Activated CD4-positive, alpha-beta memory T cell treated with anti-CD3 and anti-CD28 coated beads, Interleukin-2, amount 10 ng/mL, durations not matched to agents 7 days and 5 days (primary cell): ENCODE measurements at regions not wholly inside any gene's neighbourhood (a gene's known extent, or its start where the extent isn't known, plus 50 kb on each side); places are given as distances from the start of the nearest gene placed in this dataset.

Experiments used
- CTCF ChIA-PET: fragments of 350-600 bp; sonication (Branson Sonifier 250); formaldehyde crosslinking; loops from one replicate; lab custom pipeline; 2021; ENCODE audit warnings: antibody characterized with exemption, inconsistent platforms; lab: Charles Lee
- POLR2A ChIA-PET: fragments of 350-600 bp; sonication (Branson Sonifier 250); formaldehyde crosslinking; loops from one replicate; lab custom pipeline; 2021; ENCODE audit warnings: antibody characterized with exemption; lab: Charles Lee
- DNase-seq: peaks from one replicate; pipeline ENCODE4 v3.0.0-alpha.2; 2020
- H3K27ac Mint-ChIP-seq: one replicate; pipeline ENCODE4 v1.8.0; 2021; ENCODE audit warnings: mild to moderate bottlenecking, mixed read lengths
- H3K27me3 Mint-ChIP-seq: one replicate; pipeline ENCODE4 v1.8.0; 2021; ENCODE audit warnings: mixed read lengths
- H3K36me3 Mint-ChIP-seq: one replicate; pipeline ENCODE4 v1.8.0; 2021; ENCODE audit warnings: low read depth, mixed read lengths
- H3K4me1 Mint-ChIP-seq: one replicate; pipeline ENCODE4 v1.8.0; 2021; ENCODE audit warnings: mixed read lengths
- H3K4me3 Mint-ChIP-seq: one replicate; pipeline ENCODE4 v1.8.0; 2021; ENCODE audit warnings: mild to moderate bottlenecking, mixed read lengths
- H3K9me3 Mint-ChIP-seq: one replicate; pipeline ENCODE4 v1.8.0; 2021; ENCODE audit warnings: mixed read lengths

- Mint-ChIP-seq H3K36me3 (no peaks in the 10 kb centered on the region), H3K4me3 (no peak overlapping the region), H3K27me3 (peaks cover 16% of the 10 kb centered on the region), H3K27ac (no peak overlapping the region), H3K4me1 (no peaks in the 10 kb centered on the region), H3K9me3 (no peaks in the 10 kb centered on the region)
- DNase-seq, result no peak
- ChIA-PET POLR2A (no interaction called here), CTCF (interaction anchor here (1.0 to 3.9 kb wide), 18 partner anchors 9 to 825 kb away, joined by 3 to 47 read pairs (median 5); partner anchors contain the start of gene LMO4)
These were observed 624.4 kb downstream of the LMO4 start for GRCh38 chr1:87953121-87953520.

GRCh38 chr1:87953732-87954344 lies 625.2 kb downstream of the LMO4 start:
- Mint-ChIP-seq H3K9me3 (no peaks in the 10 kb centered on the region), H3K4me1 (no peaks in the 10 kb centered on the region), H3K27me3 (peaks cover 15% of the 10 kb centered on the region), H3K4me3 (no peak overlapping the region), H3K27ac (no peak overlapping the region), H3K36me3 (no peaks in the 10 kb centered on the region)
- POLR2A ChIA-PET, result interaction anchor here (0.7 kb wide), 1 partner anchor 626 kb away, joined by 3 read pairs; no protein-coding TSS in a partner anchor
- CTCF ChIA-PET, result interaction anchor here (0.8 to 3.9 kb wide), 23 partner anchors 9 to 845 kb away, joined by 3 to 47 read pairs (median 4); partner anchors contain the start of gene LMO4
- DNase-seq, result peak; percentile 54

- no peak for DNase-seq
- H3K27me3 Mint-ChIP-seq, result peaks cover 13% of the 10 kb centered on the region
- H3K27ac Mint-ChIP-seq, result no peak overlapping the region
- no peaks in the 10 kb centered on the region for H3K9me3 Mint-ChIP-seq
- ChIA-PET CTCF (interaction anchor here (3.9 kb wide), 1 partner anchor 661 kb away, joined by 47 read pairs; no protein-coding TSS in a partner anchor), POLR2A (no interaction called here)
- H3K4me1 Mint-ChIP-seq, result no peaks in the 10 kb centered on the region
- H3K4me3 Mint-ChIP-seq, result no peak overlapping the region
- H3K36me3 Mint-ChIP-seq, result no peaks in the 10 kb centered on the region
These were observed 626.4 kb downstream of the LMO4 start for GRCh38 chr1:87955038-87955437.

GRCh38 chr1:87956072-87956471 lies 627.4 kb downstream of the LMO4 start:
- CTCF ChIA-PET, result no interaction called here
- no peak for DNase-seq
- H3K9me3 Mint-ChIP-seq, result no peaks in the 10 kb centered on the region

GRCh38 chr1:87956750-87957149 lies 628.1 kb downstream of the LMO4 start:
- ChIA-PET POLR2A (no interaction called here), CTCF (no interaction called here)
- Mint-ChIP-seq H3K4me3 (no peak overlapping the region), H3K4me1 (no peaks in the 10 kb centered on the region), H3K27me3 (peaks cover 13% of the 10 kb centered on the region), H3K36me3 (no peaks in the 10 kb centered on the region), H3K9me3 (no peaks in the 10 kb centered on the region), H3K27ac (no peak overlapping the region)
- no peak for DNase-seq

More at GRCh38 chr1:87956072-87956471, 627.4 kb downstream of the LMO4 start:
- Mint-ChIP-seq H3K4me3 (no peak overlapping the region), H3K27me3 (peaks cover 13% of the 10 kb centered on the region), H3K36me3 (no peaks in the 10 kb centered on the region), H3K4me1 (no peaks in the 10 kb centered on the region), H3K27ac (no peak overlapping the region)
- POLR2A ChIA-PET, result no interaction called here

- DNase-seq, result no peak
- POLR2A ChIA-PET, result no interaction called here
These were observed 628.7 kb downstream of the LMO4 start for GRCh38 chr1:87957331-87957730.

GRCh38 chr1:87958201-87958600 lies 629.5 kb downstream of the LMO4 start:
- no peak overlapping the region for H3K27ac Mint-ChIP-seq
- DNase-seq, result no peak
- H3K4me3 Mint-ChIP-seq, result no peak overlapping the region
- H3K9me3 Mint-ChIP-seq, result no peaks in the 10 kb centered on the region
- peaks cover 12% of the 10 kb centered on the region for H3K27me3 Mint-ChIP-seq
- H3K4me1 Mint-ChIP-seq, result no peaks in the 10 kb centered on the region
- H3K36me3 Mint-ChIP-seq, result no peaks in the 10 kb centered on the region
- ChIA-PET POLR2A (no interaction called here), CTCF (no interaction called here)

More at GRCh38 chr1:87957331-87957730, 628.7 kb downstream of the LMO4 start:
- no peaks in the 10 kb centered on the region for H3K36me3 Mint-ChIP-seq
- no peak overlapping the region for H3K27ac Mint-ChIP-seq
- H3K9me3 Mint-ChIP-seq, result no peaks in the 10 kb centered on the region
- no peak overlapping the region for H3K4me3 Mint-ChIP-seq
- CTCF ChIA-PET, result no interaction called here
- H3K27me3 Mint-ChIP-seq, result peaks cover 11% of the 10 kb centered on the region
- H3K4me1 Mint-ChIP-seq, result no peaks in the 10 kb centered on the region

GRCh38 chr1:87958716-87959115 lies 630.0 kb downstream of the LMO4 start:
- Mint-ChIP-seq H3K36me3 (no peaks in the 10 kb centered on the region), H3K4me1 (no peaks in the 10 kb centered on the region), H3K4me3 (no peak overlapping the region), H3K9me3 (no peaks in the 10 kb centered on the region), H3K27ac (no peak overlapping the region), H3K27me3 (peaks cover 10% of the 10 kb centered on the region)
- ChIA-PET POLR2A (no interaction called here), CTCF (no interaction called here)
- no peak for DNase-seq

- Mint-ChIP-seq H3K27ac (no peak overlapping the region), H3K36me3 (no peaks in the 10 kb centered on the region), H3K9me3 (no peaks in the 10 kb centered on the region), H3K4me3 (no peak overlapping the region), H3K27me3 (peaks cover 10% of the 10 kb centered on the region), H3K4me1 (no peaks in the 10 kb centered on the region)
- ChIA-PET CTCF (no interaction called here), POLR2A (no interaction called here)
- DNase-seq, result no peak
These were observed 630.6 kb downstream of the LMO4 start for GRCh38 chr1:87959236-87959635.

- ChIA-PET POLR2A (no interaction called here), CTCF (no interaction called here)
- no peak overlapping the region for H3K27ac Mint-ChIP-seq
- H3K9me3 Mint-ChIP-seq, result no peaks in the 10 kb centered on the region
- DNase-seq, result no peak
- no peaks in the 10 kb centered on the region for H3K36me3 Mint-ChIP-seq
- no peaks in the 10 kb centered on the region for H3K4me1 Mint-ChIP-seq
- H3K27me3 Mint-ChIP-seq, result peaks cover 9% of the 10 kb centered on the region
- no peak overlapping the region for H3K4me3 Mint-ChIP-seq
These were observed 633.3 kb downstream of the LMO4 start for GRCh38 chr1:87961992-87962391.

GRCh38 chr1:87963556-87963955 lies 634.9 kb downstream of the LMO4 start:
- Mint-ChIP-seq H3K4me1 (no peaks in the 10 kb centered on the region), H3K36me3 (no peaks in the 10 kb centered on the region), H3K4me3 (no peak overlapping the region), H3K27me3 (peaks cover 4% of the 10 kb centered on the region), H3K27ac (no peak overlapping the region), H3K9me3 (no peaks in the 10 kb centered on the region)
- DNase-seq, result no peak
- POLR2A ChIA-PET, result no interaction called here
- CTCF ChIA-PET, result interaction anchor here (1.2 kb wide), 1 partner anchor 10 kb away, joined by 4 read pairs; no protein-coding TSS in a partner anchor

- no peak overlapping the region for H3K27ac Mint-ChIP-seq
- no peak for DNase-seq
- H3K27me3 Mint-ChIP-seq, result peaks cover 3% of the 10 kb centered on the region
- no peaks in the 10 kb centered on the region for H3K4me1 Mint-ChIP-seq
- no peak overlapping the region for H3K4me3 Mint-ChIP-seq
- no peaks in the 10 kb centered on the region for H3K36me3 Mint-ChIP-seq
- ChIA-PET POLR2A (no interaction called here), CTCF (interaction anchor here (1.6 to 1.8 kb wide), 2 partner anchors 11 to 639 kb away, joined by 5 to 7 read pairs; no protein-coding TSS in a partner anchor)
- H3K9me3 Mint-ChIP-seq, result no peaks in the 10 kb centered on the region
These were observed 636.5 kb downstream of the LMO4 start for GRCh38 chr1:87965193-87965592.

GRCh38 chr1:87968197-87968955 lies 639.7 kb downstream of the LMO4 start:
- Mint-ChIP-seq H3K4me3 (no peak overlapping the region), H3K9me3 (no peaks in the 10 kb centered on the region), H3K27me3 (peaks cover 1% of the 10 kb centered on the region), H3K36me3 (no peaks in the 10 kb centered on the region), H3K27ac (no peak overlapping the region), H3K4me1 (no peaks in the 10 kb centered on the region)
- ChIA-PET CTCF (interaction anchor here (0.9 kb wide), 1 partner anchor 676 kb away, joined by 3 read pairs; no protein-coding TSS in a partner anchor), POLR2A (no interaction called here)
- DNase-seq, result no peak
